ENCODE measurements at regions not wholly inside any gene's neighbourhood (a gene's known extent, or its start where the extent isn't known, plus 50 kb on each side); places are given as distances from the start of the nearest gene placed in this dataset.

- Histone ChIP-seq H3K4me3 (ENCODE audit: low read depth in 2 of 2, low read length in 2 of 2) (no peak overlapping the region), H3K9me3 (ENCODE audit: control insufficient read depth, insufficient read depth, low read depth, low read length) (no peaks in the 10 kb centered on the region), H3K27me3 (ENCODE audit: control insufficient read depth, insufficient read depth, low read length) (peaks cover 5% of the 10 kb centered on the region), H3K27ac (ENCODE audit: low read length) (no peak overlapping the region), H3K4me1 (ENCODE audit: control insufficient read depth, insufficient read depth, low read length) (no peaks in the 10 kb centered on the region), H3K36me3 (ENCODE audit: control insufficient read depth, insufficient read depth, low read length) (no peaks in the 10 kb centered on the region)
- TF ChIP-seq, protein P1, sequence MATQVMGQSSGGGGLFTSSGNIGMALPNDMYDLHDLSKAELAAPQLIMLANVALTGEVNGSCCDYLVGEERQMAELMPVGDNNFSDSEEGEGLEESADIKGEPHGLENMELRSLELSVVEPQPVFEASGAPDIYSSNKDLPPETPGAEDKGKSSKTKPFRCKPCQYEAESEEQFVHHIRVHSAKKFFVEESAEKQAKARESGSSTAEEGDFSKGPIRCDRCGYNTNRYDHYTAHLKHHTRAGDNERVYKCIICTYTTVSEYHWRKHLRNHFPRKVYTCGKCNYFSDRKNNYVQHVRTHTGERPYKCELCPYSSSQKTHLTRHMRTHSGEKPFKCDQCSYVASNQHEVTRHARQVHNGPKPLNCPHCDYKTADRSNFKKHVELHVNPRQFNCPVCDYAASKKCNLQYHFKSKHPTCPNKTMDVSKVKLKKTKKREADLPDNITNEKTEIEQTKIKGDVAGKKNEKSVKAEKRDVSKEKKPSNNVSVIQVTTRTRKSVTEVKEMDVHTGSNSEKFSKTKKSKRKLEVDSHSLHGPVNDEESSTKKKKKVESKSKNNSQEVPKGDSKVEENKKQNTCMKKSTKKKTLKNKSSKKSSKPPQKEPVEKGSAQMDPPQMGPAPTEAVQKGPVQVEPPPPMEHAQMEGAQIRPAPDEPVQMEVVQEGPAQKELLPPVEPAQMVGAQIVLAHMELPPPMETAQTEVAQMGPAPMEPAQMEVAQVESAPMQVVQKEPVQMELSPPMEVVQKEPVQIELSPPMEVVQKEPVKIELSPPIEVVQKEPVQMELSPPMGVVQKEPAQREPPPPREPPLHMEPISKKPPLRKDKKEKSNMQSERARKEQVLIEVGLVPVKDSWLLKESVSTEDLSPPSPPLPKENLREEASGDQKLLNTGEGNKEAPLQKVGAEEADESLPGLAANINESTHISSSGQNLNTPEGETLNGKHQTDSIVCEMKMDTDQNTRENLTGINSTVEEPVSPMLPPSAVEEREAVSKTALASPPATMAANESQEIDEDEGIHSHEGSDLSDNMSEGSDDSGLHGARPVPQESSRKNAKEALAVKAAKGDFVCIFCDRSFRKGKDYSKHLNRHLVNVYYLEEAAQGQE (IDR thresholded peaks at IDR 0.05; ENCODE audit: insufficient read depth in 1 of 2, low read depth in 2 of 2, low read length in 1 of 2) = no peak
- TF ChIP-seq SIN3A (IDR thresholded peaks at IDR 0.05; ENCODE audit: borderline replicate concordance, insufficient read depth, low read depth, low read length) (no peak), TCF7L2 (IDR thresholded peaks at IDR 0.05; ENCODE audit: low read depth, low read length) (no peak), POLR2AphosphoS5 (IDR thresholded peaks at IDR 0.05; ENCODE audit: low read depth, low read length) (no peak)
- TF ChIP-seq, protein P2, sequence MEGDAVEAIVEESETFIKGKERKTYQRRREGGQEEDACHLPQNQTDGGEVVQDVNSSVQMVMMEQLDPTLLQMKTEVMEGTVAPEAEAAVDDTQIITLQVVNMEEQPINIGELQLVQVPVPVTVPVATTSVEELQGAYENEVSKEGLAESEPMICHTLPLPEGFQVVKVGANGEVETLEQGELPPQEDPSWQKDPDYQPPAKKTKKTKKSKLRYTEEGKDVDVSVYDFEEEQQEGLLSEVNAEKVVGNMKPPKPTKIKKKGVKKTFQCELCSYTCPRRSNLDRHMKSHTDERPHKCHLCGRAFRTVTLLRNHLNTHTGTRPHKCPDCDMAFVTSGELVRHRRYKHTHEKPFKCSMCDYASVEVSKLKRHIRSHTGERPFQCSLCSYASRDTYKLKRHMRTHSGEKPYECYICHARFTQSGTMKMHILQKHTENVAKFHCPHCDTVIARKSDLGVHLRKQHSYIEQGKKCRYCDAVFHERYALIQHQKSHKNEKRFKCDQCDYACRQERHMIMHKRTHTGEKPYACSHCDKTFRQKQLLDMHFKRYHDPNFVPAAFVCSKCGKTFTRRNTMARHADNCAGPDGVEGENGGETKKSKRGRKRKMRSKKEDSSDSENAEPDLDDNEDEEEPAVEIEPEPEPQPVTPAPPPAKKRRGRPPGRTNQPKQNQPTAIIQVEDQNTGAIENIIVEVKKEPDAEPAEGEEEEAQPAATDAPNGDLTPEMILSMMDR (IDR thresholded peaks at IDR 0.05) = no peak
- in situ Hi-C loops (cut with HindIII; ENCODE audit: low pct_unique_long_range_greater_than_20kb, low sequenced_read_pairs) (no loop called here), intact Hi-C loops (cut with micrococcal nuclease; ENCODE audit: unreplicated experiment) (no loop called here)
- ATAC-seq (no peak), DNase-seq (ENCODE audit: low read depth, low spot score) (no peak)
- POLR2A ChIA-PET = no interaction called here
- CTCF ChIA-PET = no interaction called here
- no TSS peak for BruUV-seq (replicated peaks)
Measured at GRCh38 chr9:135308821-135309762, 170.5 kb upstream of the PPP1R26 start.

DNA sequence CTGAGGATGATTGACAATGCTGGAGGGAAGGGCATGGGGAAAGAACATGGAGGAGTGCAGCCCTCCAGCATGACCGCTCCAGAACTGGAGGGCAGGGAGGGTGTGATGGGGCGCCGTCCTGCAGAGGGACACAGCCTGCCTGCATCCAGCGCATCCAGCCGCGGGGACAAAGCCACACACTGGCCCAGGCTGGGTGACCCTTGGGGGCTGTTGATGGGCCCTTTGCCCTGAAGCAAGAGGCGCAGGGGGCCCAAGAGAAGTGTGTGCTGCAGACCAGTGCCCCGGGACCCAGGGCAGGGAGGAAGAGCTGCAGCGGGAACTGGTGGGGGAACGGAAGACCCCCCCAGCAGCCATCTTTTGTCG, 169.8 kb upstream of the PPP1R26 start:
- H3K36me3 ChIP-seq (ENCODE audit: control insufficient read depth, insufficient read depth, low read length) = no peaks in the 10 kb centered on the region
- no TSS peak for BruUV-seq (replicated peaks)
- intact Hi-C loops (cut with micrococcal nuclease; ENCODE audit: unreplicated experiment) = no loop called here
- H3K4me3 ChIP-seq (ENCODE audit: low read depth in 2 of 2, low read length in 2 of 2) = no peak overlapping the region
- ChIA-PET POLR2A (no interaction called here), CTCF (no interaction called here)
- H3K9me3 ChIP-seq (ENCODE audit: control insufficient read depth, insufficient read depth, low read depth, low read length) = no peaks in the 10 kb centered on the region
- no peak for DNase-seq (ENCODE audit: low read depth, low spot score)
- ATAC-seq = no peak
- no peak overlapping the region for H3K27ac ChIP-seq (ENCODE audit: low read length)
- in situ Hi-C loops (cut with HindIII; ENCODE audit: low pct_unique_long_range_greater_than_20kb, low sequenced_read_pairs) = no loop called here
- TF ChIP-seq POLR2AphosphoS5 (IDR thresholded peaks at IDR 0.05; ENCODE audit: low read depth, low read length) (no peak), TCF7L2 (IDR thresholded peaks at IDR 0.05; ENCODE audit: low read depth, low read length) (no peak), SIN3A (IDR thresholded peaks at IDR 0.05; ENCODE audit: borderline replicate concordance, insufficient read depth, low read depth, low read length) (no peak)
- TF ChIP-seq, protein P1 (IDR thresholded peaks at IDR 0.05; ENCODE audit: insufficient read depth in 1 of 2, low read depth in 2 of 2, low read length in 1 of 2) = no peak
- TF ChIP-seq, protein P2 (IDR thresholded peaks at IDR 0.05) = no peak
- no peaks in the 10 kb centered on the region for H3K4me1 ChIP-seq (ENCODE audit: control insufficient read depth, insufficient read depth, low read length)
- H3K27me3 ChIP-seq (ENCODE audit: control insufficient read depth, insufficient read depth, low read length) = peaks cover 5% of the 10 kb centered on the region
